ENCODE measurements at regions not wholly inside any gene's neighbourhood (a gene's known extent, or its start where the extent isn't known, plus 50 kb on each side); places are given as distances from the start of the nearest gene placed in this dataset.

- no peak for DNase-seq (ENCODE audit: low spot score)
These were observed 650.8 kb upstream of the CELF2 start for GRCh38 chr10:10366836-10367235.

GRCh38 chr10:10367264-10367663 lies 650.4 kb upstream of the CELF2 start:
- DNase-seq (ENCODE audit: low spot score) = no peak

DNA sequence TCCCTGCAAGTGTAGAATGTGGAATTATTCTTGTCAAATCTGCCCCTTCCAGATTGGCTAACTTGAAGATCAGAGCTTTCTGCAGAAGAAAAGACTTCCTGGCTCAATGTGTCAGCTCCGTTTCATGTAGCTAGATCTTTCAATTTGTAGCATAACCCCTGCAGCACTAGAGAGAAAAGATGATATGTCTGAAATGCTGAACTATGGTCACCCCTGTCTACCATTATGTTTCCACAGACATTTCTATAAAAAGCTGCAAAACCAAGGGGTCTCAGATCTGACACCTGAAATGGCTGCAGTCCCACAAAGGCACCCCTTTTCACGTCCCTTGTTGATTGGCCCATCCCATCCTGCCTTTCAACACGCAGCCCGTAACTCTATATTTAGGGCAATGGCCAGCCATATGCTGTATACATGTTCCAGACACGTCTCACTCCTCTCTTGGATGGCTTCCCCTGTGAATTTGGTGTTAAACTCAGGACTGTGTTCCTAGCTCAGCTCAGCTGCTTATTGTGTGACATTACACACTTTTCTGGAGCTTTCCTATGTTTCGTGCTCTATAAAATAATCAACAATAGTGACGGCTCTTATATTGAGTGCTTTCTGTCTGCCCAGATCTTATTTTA lies 648.6 kb upstream of the CELF2 start:
- no peak for DNase-seq (ENCODE audit: low spot score)

DNA sequence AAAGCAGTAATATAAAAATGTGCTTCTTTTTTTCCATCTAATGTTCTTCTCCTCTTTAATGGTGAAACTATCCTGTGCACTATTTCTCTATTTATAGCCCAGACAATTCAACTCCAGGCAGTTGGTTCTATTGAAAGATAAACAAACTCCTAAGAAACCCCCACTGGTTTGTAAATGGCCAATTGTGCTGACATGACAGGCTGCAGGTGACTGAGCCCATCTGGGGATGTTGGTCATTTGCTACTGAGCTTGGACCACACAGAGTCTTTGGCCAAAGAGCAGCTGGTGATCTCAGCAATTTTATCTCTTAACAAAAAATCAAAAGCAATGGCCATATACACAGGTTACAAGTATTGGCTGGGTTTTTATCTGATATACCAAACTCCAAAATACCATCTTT lies 631.8 kb upstream of the CELF2 start:
- no peak for DNase-seq (ENCODE audit: low spot score)

DNA sequence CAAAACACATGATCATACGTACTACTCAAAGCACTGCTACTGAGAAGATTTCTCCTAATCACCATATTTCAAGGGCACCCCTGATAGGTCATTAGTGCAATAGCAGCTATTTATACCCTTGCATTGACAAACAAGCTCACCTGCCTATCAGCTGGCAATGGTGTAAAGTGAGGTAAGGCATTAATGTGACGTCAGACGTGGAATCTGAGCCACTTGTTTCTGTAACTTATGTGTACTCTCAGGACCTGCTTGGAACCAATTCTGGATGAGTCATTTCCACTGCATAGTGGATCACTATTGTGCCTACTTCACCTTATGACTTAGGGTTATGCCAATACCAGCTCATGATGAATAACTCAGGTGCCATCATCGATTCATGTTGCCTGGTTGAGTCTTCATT lies 628.5 kb upstream of the CELF2 start:
- DNase-seq (ENCODE audit: low spot score) = no peak

DNA sequence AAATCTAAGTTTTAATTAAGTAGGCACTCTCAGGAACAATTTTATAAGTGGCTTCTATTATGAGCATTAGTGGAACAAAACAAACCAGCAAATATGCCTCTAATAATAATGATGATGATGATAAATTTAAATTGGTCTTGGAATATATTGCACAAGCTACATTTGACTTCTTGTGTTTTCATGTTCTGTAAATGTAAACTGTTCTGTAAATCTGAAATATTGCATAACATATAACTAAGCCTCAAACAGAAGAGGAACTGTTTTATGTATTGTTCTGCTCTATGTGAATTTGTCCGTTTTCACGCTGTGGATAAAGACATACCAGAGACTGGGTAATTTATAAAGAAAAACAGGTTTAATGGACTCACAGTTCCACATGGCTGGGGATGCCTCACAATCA lies 625.2 kb upstream of the CELF2 start:
- DNase-seq (ENCODE audit: low spot score) = no peak

GRCh38 chr10:10394933-10395658 lies 622.6 kb upstream of the CELF2 start:
- no peak for DNase-seq (ENCODE audit: low spot score)

GRCh38 chr10:10396601-10397000 lies 621.1 kb upstream of the CELF2 start:
- no peak for DNase-seq (ENCODE audit: low spot score)

GRCh38 chr10:10397906-10398305 lies 619.8 kb upstream of the CELF2 start:
- no peak for DNase-seq (ENCODE audit: low spot score)

DNA sequence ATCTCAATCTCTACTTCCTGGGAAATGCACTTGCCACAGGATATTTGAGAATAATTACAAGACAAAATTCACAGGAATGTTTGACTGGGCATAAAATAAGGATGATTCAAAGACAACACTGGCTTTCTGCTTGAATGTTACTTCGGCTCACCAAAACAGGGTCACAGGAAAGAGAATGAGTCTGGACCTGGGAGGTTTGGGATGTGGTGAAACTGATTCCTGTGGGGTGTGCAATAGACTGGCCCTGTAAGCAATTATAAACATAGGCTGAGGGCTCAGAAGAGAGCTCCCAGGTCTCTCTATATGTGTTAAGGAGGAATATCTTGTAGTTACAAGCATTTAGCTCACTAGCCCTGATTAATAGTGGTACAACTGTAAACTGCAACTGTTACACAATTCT lies 613.9 kb upstream of the CELF2 start:
- no peak for DNase-seq (ENCODE audit: low spot score)

- no peak for DNase-seq (ENCODE audit: low spot score)
These were observed 600.0 kb upstream of the CELF2 start for GRCh38 chr10:10417671-10418070.

GRCh38 chr10:10418387-10418786 lies 599.3 kb upstream of the CELF2 start:
- no peak for DNase-seq (ENCODE audit: low spot score)

DNA sequence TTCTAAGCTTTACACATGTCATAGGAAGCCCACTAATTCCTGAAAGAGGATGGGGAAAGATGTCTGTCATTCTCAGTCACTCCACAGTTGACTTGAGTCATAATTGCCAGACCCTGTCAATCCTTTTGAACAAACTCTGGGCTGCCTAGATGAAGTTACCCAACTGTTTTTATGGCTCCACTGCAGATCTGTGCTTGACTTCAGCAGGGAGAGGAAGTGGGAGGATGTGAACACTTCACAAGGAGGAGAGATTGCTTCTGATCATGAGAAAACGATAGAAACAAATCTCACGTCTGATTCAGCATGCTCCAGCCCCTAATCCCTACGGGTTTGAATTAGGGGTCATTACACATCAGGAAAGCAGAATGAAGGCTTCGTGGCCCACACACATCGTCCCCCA lies 596.6 kb upstream of the CELF2 start:
- no peak for DNase-seq (ENCODE audit: low spot score)

- DNase-seq (ENCODE audit: low spot score) = no peak
These were observed 586.1 kb upstream of the CELF2 start for GRCh38 chr10:10431422-10432066.

DNA sequence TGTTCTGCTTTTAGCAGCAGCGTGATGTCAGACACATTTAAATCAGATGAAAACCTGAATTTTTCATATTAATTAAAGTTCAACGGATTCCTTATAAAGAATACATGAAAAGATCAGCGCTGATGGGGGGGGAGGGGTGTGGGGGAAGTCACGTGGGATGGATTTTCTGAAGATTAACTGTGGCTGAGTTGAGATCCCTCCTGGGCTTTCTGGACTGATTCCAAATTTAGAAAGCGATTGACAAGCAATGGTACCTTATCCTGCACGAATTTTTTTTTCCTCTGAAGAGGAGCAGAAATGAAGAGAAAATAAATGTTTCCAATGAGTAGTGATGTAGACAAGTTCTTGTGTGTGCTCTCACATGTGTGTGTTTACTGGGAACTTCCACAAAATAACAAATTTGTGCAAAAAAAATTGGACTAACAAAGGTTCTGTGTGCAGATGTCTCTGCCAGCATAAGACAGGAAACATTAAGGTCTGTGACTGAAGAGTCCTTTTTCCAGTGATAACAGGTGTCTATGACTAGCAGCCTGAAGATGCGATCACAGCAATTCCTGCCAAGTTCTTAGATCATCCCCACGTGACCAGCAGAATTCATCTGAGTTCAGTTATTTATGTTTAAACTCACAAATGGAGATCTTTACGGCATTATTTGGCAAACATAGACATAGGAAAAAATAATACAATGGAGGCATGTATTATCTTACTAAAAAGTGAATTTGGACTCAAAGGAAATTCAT lies 585.2 kb upstream of the CELF2 start:
- DNase-seq (ENCODE audit: low spot score) = no peak

- no peak for DNase-seq (ENCODE audit: low spot score)
These were observed 583.4 kb upstream of the CELF2 start for GRCh38 chr10:10434312-10434711.

GRCh38 chr10:10437886-10438285 lies 579.8 kb upstream of the CELF2 start:
- DNase-seq (ENCODE audit: low spot score) = no peak

GRCh38 chr10:10438335-10439100 lies 579.2 kb upstream of the CELF2 start:
- DNase-seq (ENCODE audit: low spot score) = no peak

GRCh38 chr10:10456856-10457255 lies 560.8 kb upstream of the CELF2 start:
- DNase-seq (ENCODE audit: low spot score) = no peak

- no peak for DNase-seq (ENCODE audit: low spot score)
These were observed 557.2 kb upstream of the CELF2 start for GRCh38 chr10:10460451-10460850.

GRCh38 chr10:10462151-10462941 lies 555.3 kb upstream of the CELF2 start:
- no peak for DNase-seq (ENCODE audit: low spot score)
